ENCODE measurements at regions not wholly inside any gene's neighbourhood (a gene's known extent, or its start where the extent isn't known, plus 50 kb on each side); places are given as distances from the start of the nearest gene placed in this dataset.

GRCh38 chr12:89225808-89226411 is 126.4 kb downstream of the DUSP6 start:
- TF ChIP-seq POLR2A (IDR thresholded peaks at IDR 0.05): no peak
- TF ChIP-seq CTCF (IDR thresholded peaks at IDR 0.05): no peak

Measured in lower leg skin (tissue), 3 donors.